Neural crest cell (in vitro differentiated cells): ENCODE measurements at regions not wholly inside any gene's neighbourhood (a gene's known extent, or its start where the extent isn't known, plus 50 kb on each side); places are given as distances from the start of the nearest gene placed in this dataset.

Experiments
- DNase-seq: peaks from one replicate; pipeline ENCODE4 v3.0.0; 2021; ENCODE audit warnings: low read depth, mixed read lengths, low spot score
- H3K27ac Mint-ChIP-seq: one replicate; pipeline ENCODE4 v1.8.0; 2021; ENCODE audit warnings: mild to moderate bottlenecking, mixed read lengths; ENCODE audit not compliant: unreplicated experiment
- H3K27me3 Mint-ChIP-seq: 2 replicates; pipeline ENCODE4 v1.8.0; 2021; ENCODE audit warnings: low read depth, mild to moderate bottlenecking, mixed read lengths
- H3K36me3 Mint-ChIP-seq: 2 replicates; pipeline ENCODE4 v1.8.0; 2021; ENCODE audit warnings: low read depth, mild to moderate bottlenecking, mixed read lengths
- H3K4me1 Mint-ChIP-seq: 2 replicates; pipeline ENCODE4 v1.8.0; 2021; ENCODE audit warnings: mixed read lengths
- H3K4me3 Mint-ChIP-seq: one replicate; pipeline ENCODE4 v1.8.0; 2021; ENCODE audit warnings: mild to moderate bottlenecking, mixed read lengths
- H3K9me3 Mint-ChIP-seq: 2 replicates; pipeline ENCODE4 v1.8.0; 2021; ENCODE audit warnings: mixed read lengths
- CTCF ChIP-seq: fragments of 200-600 bp; sonication (generic); conservative IDR thresholded peaks from 2 replicates; pipeline ENCODE4 v1.5.0; 2021; ENCODE audit warnings: antibody characterized with exemption, mild to moderate bottlenecking

GRCh38 chr4:108398836-108399235 is 221.5 kb upstream of the RPL34 start:
- TF ChIP-seq CTCF: no peak
- H3K27ac Mint-ChIP-seq: no peak overlapping the region
- H3K9me3 Mint-ChIP-seq: no peaks in the 10 kb centered on the region
- no peak overlapping the region for H3K4me3 Mint-ChIP-seq
- DNase-seq: no peak
- H3K4me1 Mint-ChIP-seq: peaks cover 29% of the 10 kb centered on the region
- H3K27me3 Mint-ChIP-seq: no peaks in the 10 kb centered on the region
- H3K36me3 Mint-ChIP-seq: no peaks in the 10 kb centered on the region

- Mint-ChIP-seq H3K4me3 (no peak overlapping the region), H3K27ac (no peak overlapping the region), H3K27me3 (no peaks in the 10 kb centered on the region), H3K36me3 (no peaks in the 10 kb centered on the region), H3K9me3 (no peaks in the 10 kb centered on the region), H3K4me1 (peaks cover 34% of the 10 kb centered on the region)
- DNase-seq: no peak
- no peak for TF ChIP-seq CTCF
These were observed 222.1 kb upstream of the RPL34 start for GRCh38 chr4:108398316-108398715.

DNA sequence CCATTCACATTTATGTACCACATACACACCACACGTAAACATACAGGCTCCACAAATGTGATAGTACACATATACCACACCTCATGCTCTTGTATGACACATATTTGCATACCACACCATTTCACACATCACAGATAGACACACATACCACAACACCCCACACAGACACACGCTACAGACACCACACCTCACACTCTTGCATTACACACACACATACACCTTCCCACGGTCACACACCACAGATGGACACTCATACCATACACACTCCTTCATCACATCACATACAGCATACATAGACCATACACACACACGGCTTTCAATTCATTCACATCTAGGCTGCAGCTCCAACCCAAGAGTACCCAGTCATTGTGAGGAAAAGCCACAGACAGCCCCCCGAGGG is 222.5 kb upstream of the RPL34 start:
- H3K27ac Mint-ChIP-seq: no peak overlapping the region
- H3K27me3 Mint-ChIP-seq: no peaks in the 10 kb centered on the region
- no peak for DNase-seq
- H3K4me3 Mint-ChIP-seq: no peak overlapping the region
- TF ChIP-seq CTCF: no peak
- H3K9me3 Mint-ChIP-seq: no peaks in the 10 kb centered on the region
- H3K4me1 Mint-ChIP-seq: peaks cover 37% of the 10 kb centered on the region
- no peaks in the 10 kb centered on the region for H3K36me3 Mint-ChIP-seq

GRCh38 chr4:108396900-108397497 is 223.4 kb upstream of the RPL34 start:
- H3K4me3 Mint-ChIP-seq: no peak overlapping the region
- H3K36me3 Mint-ChIP-seq: no peaks in the 10 kb centered on the region
- no peaks in the 10 kb centered on the region for H3K27me3 Mint-ChIP-seq
- H3K4me1 Mint-ChIP-seq: peaks cover 37% of the 10 kb centered on the region
- H3K27ac Mint-ChIP-seq: no peak overlapping the region
- H3K9me3 Mint-ChIP-seq: no peaks in the 10 kb centered on the region
- no peak for TF ChIP-seq CTCF
- DNase-seq: no peak

- Mint-ChIP-seq H3K36me3 (no peaks in the 10 kb centered on the region), H3K4me1 (peaks cover 30% of the 10 kb centered on the region), H3K4me3 (no peak overlapping the region), H3K27me3 (no peaks in the 10 kb centered on the region), H3K9me3 (no peaks in the 10 kb centered on the region), H3K27ac (no peak overlapping the region)
- DNase-seq: no peak
- TF ChIP-seq CTCF: no peak
These were observed 224.6 kb upstream of the RPL34 start for GRCh38 chr4:108395786-108396185.
